CD4-positive, alpha-beta T cell treated with Interleukin-10 for 1 hour (primary cell): ENCODE measurements at regions not wholly inside any gene's neighbourhood (a gene's known extent, or its start where the extent isn't known, plus 50 kb on each side); places are given as distances from the start of the nearest gene placed in this dataset.

Experiments
- DNase-seq: peaks from one replicate; pipeline ENCODE4 v3.0.0-alpha.2; 2020

DNA sequence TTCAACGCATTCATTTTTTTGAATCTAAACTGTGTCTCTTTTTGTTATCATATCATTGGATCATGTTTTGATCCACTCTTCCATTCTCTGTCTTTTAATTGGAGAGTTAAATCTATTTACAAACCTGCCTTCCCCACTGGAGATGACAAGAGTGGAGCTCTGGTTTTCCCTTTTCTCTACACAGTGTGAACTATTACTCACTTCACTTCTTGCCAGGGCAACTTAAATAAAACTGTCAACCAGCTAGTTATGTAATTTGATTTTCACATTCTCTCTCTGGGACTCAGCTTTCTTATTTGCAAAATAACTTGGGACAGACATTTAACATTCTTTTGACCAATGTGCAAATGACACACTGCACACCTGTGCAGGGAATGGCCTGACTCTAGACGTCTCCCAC lies 230.8 kb upstream of the CST7 start:
- DNase-seq = no peak

DNA sequence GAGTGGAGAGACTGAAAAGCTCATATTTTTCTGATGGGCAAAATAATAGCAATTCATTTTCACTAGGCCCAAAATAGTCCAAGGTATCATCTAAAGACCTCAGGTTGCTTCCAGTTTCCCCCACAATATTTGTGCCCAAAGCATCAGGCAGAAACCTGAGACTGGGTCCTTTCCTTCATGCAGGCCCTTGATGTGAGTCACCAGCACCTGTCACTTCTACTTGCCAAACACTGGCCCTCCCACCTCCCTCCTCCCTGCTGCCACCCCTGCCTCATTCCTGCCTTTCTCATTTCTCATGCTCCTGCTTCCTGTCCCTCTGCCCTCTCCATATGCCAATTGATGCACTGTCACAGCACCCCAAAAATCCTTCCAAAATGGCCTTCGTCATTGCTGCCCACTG lies 230.4 kb upstream of the CST7 start:
- no peak for DNase-seq

DNA sequence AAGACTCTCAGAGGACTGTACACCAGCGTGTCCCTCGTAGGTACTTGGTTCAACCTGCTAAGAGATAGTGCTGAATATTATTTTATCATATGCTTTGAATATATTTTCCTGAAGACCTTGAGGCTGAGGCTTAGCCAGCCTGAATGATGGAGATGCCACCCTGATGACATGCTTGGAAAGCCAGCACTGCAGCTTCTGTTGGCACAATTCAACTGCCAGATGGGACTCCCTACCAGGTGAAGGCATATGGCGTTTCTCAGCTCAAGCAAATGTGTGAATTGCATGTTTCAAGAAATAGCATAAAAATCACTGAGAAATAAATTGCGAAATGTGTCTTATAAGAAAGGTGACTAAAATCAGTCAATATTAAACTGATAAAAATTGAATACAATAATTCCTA lies 228.1 kb upstream of the CST7 start:
- DNase-seq = no peak

DNA sequence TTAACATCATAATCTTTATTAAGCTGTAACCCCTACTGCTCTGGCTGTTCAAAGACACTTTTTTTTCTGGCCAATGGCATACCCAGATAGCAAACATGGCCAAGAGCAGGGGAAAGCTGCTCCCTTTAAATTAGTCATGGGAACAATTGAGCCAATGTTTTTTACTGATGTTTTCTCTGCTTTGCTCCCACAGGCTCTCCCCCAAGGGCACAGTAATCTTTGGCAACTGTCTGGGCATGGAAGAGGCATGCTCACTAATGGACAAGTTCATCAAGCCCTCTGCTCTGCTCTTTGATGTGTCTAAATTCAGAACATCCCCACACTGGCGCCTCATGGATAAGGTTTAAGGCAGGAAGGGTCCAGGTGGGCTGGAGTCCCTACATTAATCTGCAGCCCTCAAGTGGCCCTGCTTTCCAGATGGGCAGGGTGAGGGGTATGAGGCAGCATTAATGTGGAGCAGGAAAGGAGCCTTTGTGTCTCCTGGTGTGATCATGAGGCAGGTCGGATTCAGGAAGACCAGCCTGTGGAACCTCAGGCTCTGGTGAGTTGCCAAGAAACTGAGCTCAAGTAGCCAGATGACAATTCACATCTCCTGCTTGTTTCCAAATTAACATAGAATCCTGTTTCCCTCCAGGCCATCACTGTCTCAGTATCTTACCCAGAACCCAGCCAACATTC lies 227.0 kb upstream of the CST7 start:
- DNase-seq = no peak

DNA sequence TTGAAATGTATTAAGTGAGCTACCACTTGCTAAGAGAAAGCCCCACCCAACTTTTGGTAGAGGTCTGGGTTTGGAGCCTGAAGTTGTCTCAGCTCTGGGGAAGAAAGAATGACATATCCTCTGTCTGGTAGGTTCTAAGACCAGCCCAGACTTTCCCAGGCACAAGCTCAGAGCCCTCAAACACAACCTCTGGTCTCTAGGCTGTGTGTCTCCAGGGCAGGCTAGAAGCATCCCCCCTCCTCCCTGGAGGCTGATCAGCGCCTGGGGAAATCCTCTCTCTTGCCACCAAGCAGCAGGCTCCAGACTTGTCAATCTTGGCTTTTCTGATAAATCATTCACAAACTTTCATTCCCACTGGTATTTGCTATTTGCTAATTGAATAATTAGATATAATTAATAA lies 226.5 kb upstream of the CST7 start:
- DNase-seq = no peak

DNA sequence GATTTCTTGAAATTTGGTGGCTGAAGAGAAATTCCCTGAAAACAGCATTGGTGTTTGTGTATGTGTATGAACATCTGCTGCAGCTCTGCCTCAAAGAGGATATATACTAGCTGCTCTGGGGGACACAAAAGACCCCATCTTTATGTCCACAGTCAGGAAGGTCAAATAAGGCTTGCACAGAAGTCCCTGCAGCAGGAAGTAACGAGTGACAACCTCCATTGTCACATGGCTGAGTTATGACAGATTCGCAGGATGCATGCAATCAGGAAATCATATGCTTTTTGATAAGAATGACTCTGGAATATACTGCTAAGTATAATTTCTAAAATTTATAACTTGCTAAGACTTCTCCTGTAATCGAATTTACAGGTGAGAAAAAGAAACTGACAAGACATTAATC lies 225.9 kb upstream of the CST7 start:
- DNase-seq = no peak

DNA sequence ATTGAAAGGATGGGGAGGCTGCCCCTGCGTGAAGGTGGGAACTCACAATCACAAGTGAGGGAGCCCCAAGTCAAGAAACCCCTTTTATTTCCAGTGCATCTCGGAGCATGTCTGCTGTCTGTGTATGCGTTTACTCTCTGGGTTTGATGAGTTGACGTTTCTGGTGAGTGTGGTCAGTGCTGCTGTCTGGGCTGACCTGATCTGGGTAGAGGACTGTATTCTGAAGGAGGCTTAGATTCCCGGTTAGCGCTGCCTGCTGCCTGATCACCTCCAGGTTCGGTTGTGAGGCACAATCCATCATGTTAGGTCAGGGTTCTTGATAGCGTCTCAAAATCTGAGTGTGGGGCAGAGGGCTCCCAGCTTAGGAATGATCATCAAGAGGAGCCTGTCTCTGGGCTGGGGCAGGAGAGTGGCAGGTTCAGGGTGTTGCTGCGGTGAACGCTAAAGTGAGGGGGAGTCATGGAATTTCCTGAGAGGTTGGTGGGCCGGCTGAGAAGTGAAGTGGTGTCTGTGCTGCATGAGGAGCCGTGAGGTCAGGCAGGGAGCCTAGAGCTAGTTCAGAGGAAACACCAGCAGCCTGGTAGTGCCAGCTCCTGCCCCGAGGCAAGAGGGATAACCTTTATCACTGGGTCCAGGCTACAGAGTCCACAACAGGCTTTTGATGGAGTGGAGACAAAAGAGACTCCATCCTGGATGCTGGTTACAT lies 225.3 kb upstream of the CST7 start:
- no peak for DNase-seq

DNA sequence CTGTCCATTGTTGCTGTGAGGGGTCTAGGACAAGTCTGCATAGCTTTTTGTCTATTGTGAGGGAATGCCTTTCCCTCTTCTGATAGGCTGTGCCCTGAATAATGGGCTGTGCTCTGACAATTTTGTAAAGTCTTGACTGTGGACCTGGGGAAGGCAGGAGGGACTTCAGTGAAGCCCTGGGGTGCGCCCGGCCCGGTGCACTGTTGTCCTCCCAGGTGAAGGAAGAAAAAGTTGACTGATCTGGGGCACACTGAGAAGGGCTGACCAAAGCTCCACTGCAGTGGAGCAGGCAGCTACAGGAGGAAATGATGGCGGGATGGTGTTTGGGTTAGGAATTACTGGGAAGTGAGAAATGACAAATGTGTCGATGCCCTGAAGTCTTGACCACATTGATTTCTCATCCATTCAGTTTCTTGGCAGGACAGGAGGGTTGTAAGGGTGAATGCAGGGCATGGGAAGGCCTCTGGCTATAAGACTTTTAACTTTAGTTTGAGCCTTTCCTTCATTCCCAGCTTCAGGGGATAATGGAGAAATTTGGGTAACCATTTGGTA lies 224.0 kb upstream of the CST7 start:
- DNase-seq = no peak

DNA sequence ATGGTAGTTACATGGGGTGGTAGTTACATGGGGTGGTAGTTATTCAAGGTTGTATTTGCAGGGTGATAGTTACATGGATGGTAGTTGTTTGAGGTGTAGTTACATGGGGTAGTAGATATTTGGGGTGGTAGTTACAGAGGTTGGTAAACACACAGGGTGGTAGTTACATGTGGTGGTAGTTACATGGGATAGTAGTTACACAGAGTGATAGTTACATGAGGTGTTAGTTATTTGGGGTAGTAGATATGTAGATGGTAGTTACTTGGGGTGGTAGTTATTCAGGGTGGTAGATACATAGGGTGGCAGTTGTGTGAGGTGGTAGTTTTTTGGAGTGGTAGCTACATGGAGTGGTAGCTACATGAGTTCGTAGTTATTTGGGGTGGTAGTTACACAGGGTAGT lies 221.3 kb upstream of the CST7 start:
- DNase-seq = no peak

DNA sequence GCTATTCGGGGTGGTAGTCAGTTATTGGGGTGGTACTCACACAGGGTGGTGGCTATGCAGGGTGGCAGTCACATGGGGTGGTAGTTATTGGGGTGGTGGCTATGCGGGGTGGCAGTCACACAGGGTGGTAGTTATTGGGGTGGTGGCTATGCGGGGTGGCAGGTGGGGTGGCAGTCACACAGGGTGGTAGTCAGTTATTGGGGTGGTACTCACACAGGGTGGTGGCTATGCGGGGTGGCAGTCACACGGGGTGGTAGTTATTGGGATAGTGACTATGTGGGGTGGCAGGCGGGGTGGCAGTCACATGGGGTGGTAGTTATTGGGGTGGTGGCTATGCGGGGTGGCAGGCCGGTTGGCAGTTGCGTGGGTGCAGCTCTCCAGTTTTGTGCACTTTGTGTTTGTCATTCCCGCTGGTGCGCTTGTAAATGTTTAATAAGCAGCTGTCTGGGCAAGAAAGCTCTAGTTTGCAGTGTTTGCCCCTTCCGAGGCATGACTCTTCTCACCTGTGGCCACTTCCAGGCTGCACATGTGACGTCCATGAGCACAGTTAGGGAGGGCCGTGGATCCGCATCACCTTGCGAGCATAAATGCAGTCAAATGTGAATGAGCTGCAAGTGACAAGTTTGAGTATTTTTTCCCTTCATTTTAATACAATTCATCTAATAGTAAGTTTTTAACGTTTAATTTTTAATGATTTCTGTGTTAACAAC lies 219.0 kb upstream of the CST7 start:
- no peak for DNase-seq

DNA sequence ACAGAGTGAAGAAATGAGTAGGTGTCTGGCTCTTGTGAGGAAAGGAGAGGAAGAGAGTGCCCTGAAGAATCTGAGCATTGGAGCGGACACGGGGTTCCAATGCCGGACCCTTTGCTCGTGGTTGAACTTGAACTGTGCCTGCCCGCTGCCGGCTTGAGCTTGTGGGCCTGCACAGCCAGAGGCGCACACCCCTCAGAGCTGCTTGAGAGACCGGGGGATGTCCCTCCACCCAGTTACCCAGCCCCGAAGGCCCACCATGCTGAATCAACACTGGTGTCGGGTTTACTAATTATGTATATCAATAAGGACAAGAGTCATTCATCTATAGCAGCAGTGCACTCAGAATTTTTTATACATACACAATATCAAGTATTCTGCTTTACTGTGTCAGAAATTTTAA lies 218.3 kb upstream of the CST7 start:
- no peak for DNase-seq

DNA sequence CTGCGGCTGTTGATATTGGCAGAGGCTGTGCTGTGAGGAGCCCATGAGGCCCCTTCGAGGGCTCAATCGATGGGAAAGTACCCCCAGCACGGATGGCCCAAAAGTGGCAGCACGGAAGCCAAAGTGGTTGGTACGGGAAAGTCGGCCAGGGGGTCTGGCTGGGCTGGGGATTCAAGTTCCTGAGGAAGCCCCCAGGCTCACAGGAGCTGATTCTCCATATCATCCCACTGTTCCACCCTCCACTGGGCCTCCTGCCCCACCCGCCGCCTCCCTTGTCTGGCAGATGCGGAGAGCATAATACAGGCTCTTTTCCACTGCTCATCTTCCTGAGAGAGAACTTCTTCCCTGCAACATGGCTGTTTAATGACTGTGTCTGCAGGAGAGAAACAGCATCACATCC lies 217.8 kb upstream of the CST7 start:
- DNase-seq = no peak

DNA sequence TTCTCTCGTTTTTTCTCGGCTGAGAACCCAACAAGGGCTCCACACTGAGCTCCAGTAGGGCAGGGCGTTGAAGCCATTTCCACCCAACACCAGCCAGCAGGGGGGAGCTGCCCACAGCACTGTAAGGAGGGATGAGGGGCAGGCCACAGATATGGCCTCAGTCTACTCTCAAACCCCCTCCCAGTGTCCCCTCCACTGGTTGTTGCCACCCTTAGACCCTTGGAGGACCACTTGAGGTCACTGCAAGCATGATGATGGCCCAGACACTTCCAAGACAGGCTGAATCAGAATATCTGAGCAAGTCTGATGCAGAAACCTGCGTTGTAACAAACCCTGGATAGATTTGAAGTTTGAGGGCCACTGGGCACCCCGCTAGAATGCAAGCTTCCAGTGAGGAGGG lies 217.0 kb upstream of the CST7 start:
- no peak for DNase-seq

DNA sequence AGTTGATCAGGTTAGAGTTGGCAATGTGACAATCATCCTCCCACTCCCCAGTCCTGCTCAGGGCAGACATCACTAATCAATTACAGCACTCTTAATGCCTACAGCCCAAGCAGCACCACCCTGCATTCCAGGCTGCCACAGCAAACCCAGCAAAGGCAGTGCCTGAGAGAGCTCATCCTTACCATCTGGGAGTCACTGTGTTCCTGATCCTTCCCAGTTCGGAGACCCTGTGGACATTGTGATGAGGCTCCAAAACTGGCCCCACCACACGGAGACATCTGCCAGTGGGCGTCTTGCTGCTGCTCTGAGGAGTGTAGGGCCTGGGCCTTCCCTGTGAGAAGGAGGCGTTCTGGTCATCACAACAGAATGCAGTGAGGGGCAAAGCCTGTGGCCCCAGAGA lies 216.5 kb upstream of the CST7 start:
- no peak for DNase-seq

DNA sequence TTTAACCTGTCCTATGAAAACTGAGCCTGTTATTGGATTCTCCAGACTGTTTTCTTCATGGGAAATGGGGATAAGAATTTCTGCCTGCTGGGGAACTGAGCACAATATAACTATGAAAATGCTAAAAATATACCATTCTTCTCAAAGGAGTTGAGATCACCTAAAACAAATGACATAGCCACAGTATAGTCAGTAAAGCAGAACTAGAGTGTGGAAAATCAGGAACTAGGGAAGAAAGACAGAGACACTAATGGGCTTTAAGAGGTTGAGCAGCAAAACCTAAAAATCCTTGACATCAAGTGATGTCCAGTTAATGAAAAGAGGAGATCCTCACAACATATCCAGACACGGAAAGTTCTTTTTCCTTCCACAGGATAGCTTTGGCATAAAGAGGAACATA lies 215.7 kb upstream of the CST7 start:
- DNase-seq = no peak

DNA sequence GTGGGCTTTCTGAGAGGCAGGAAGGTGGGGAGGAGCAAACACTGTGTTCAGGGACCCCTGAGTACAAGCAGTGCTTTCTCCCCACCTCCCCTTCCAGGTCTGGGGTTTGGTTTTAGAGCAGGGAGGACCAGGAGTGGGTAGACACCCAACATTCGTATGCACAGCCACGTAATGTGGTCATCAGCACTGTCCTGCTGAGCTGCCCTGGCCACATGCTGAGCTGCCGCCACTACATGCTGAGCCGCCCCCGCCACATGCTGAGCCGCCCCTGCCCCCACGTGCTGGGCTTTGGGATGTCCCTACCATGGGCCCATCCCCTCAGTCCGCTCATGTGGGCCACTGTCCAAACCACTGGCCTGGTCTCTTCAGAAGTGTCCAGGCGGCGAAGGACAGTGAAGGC lies 214.9 kb upstream of the CST7 start:
- DNase-seq = no peak

DNA sequence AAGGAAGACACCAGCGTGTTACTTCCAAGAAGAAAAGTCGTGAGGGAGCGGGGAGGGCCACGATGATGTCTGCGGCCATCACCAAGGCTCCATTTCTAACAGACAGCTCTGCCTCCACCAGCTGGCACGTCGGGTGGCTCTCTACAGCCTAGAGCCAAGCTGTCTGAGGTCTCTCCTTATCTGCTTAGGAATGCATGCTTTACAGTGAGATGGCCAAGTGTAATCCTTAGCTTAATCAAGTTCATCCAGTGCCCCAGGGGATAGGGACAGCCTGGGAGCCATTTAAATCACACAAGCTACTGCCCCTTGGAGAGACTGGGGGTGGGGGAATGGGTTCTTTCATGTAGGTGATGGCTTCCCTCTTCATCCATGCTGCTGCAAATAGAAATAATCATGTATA lies 213.8 kb upstream of the CST7 start:
- no peak for DNase-seq

DNA sequence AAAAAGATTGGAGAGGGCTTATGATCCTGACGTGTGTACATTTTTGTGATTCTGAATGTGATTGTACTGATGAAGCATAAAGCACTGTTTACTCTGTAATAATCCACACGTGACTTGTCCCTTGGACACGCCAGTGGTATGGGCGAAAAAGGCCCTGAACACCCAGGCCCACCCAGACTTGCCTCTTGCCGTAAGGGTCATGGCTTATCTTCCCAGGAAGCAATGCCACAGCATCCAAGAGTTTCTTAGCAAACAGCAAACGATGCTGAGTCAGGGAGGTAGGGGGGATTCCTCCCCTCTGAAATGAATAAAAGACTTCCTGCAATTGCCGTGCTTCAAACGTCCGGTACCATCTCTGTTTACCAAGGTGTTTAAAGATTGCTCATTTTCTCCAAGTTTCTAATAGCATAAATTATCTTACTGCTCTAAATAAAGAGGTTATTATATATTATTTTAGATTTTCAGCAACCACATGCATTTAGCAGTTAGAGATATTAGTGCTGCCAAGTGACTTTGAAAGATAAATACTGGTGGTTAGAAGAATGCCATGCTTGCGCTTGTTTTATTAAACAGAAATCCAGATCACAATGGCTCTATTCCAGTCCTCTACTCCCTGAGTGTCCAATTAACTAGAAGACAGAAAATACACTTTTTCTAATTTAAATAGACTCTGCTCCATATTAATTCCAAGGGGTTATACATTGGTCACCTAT lies 212.8 kb upstream of the CST7 start:
- no peak for DNase-seq

DNA sequence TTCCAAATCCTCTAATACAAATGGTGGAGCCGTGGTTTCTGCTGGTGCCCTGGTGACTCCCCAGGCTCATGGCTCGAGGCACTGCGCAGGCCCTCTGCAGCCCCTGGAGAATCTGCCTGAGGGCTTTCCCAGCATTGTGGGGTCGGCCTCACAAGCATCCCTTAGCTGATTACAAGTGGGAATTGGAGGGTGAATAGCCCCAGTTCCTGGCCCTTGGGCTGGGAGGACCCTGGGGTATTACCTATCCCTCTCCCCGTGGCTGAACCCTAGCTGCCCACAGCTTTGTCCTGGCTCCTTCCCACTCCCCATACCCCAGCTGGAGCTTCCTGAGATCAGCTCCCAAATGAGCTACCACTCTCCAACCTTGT lies 212.2 kb upstream of the CST7 start:
- DNase-seq = no peak

DNA sequence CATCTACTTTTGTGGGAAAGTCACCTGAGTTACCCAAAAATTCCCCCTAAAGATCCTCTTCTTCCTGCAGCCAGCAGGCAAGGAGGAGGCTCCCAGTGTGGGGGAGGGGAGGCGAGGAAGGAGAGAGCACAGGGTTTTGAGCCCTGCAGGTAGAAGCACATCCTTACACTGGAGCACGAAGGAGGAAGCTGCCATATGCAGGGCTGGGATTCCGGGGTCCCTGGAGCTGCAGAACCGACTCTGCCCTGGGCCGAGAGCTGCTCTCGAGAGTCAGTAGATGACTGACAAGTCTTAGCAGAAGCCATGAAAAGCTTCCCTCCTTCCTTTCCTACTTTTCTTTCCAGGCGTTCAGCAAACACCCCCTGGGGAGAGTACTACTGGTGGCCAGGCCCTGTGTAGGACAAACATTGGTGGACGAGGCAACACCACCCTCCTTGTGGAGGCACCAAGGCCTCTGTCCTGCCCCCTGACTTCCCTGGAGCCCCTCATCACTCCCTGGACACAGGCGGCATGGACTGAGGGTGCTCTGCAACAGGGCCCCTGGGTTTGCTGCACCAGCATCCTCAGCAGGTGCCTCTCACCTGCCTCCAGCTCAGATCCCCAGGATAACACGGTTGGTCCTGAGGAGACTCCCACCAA lies 211.7 kb upstream of the CST7 start:
- no peak for DNase-seq

DNA sequence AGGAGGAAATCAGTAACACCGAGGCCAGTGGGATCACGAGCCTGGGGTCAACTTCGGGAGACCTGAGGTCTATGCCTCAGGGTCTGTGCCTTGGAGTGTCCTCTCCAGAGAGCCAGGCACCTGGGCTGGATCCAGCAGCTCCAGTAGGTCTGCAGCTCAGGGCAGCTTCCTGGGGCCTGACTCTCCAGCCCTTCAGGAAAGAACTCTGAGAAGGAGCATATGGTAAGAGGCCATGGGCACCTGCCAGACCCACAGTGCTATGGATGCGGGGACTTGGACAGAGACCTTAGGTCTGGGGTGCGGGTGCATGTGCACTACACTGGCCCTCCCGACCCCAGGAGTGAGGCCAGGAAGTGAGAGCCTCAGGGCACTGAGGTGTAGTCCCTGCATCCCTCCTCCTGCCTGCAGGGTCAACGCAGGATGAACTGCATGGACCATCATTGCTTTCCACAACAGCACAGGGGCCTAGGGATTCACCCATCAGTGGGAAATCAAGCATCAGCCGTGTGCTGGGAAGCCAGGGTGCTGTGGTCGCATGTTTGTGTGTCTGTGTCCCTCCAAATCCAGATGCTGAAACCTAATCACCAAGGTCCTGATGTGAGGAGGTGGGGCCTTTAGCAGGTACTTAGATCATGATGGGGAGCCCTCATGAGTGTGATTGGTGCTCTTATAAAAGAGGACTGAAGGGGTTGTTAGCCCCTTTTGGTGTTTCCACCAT lies 210.9 kb upstream of the CST7 start:
- no peak for DNase-seq

DNA sequence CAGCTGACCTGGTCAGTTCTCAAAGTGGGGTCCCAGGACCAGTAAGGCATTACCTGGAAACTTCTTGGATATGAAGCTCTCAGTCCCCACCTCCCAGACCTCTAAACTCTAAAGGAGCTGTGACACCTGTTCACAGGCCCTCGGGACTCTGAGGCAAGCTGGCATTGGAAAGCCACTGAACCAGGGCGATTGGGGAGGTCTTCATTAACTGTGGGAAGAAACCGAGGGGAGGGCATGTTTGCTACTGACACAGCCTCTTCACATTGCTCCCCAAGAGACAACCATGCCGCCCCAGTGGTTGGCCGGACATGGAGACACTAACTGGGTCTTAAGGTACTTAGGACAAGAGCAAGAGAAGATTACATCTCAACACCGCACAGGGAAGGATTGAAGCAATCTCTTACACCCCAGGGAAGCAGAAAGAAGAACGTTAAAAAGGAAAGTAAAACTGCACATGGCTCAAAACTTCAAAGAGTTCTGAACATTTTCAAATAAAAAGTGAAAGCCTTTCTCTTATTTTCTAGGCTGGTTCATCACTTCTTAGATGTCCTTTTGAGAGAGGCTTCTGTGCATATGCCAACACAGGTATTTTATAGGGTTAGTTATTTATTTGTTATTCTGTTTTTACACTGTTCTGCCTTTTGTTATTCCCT lies 210.0 kb upstream of the CST7 start:
- DNase-seq = peak; percentile 0
